GM19397 (cell line): ENCODE measurements at regions not wholly inside any gene's neighbourhood (a gene's known extent, or its start where the extent isn't known, plus 50 kb on each side); places are given as distances from the start of the nearest gene placed in this dataset.

Experiments
- ATAC-seq: cut with Tn5 transposase; IDR thresholded peaks from one replicate; pipeline ENCODE4 v1.9.1; 2021; ENCODE audit warnings: mild to moderate bottlenecking, moderate library complexity; ENCODE audit not compliant: unreplicated experiment

GRCh38 chr3:34174740-34175139, 376.3 kb downstream of the PDCD6IP start:
- no peak for ATAC-seq

DNA sequence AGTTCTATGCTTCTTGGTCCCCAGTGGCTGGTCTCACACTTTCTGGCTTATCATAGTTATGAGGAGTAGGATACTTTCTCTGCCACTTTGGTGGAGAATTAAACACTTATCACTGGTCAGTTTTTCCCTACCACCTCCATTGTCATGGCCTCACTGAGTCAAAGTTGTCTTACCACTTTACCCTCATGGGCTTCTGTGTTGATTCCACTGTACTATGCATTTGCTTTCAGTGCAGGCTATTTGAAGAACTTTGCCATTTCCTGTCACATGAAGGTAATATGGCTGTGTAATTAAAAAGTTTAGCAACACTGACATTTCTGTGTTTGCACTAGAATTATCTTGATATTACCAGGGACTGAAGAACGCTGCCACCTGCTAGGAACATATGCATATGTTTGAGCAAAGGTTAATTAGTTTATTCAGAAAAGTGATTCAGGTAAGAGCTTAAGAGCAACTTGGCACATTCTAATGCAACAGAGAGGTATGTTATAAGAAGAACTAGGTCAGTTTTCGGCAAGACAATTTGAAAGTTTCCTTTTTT, 377.3 kb downstream of the PDCD6IP start:
- no peak for ATAC-seq

DNA sequence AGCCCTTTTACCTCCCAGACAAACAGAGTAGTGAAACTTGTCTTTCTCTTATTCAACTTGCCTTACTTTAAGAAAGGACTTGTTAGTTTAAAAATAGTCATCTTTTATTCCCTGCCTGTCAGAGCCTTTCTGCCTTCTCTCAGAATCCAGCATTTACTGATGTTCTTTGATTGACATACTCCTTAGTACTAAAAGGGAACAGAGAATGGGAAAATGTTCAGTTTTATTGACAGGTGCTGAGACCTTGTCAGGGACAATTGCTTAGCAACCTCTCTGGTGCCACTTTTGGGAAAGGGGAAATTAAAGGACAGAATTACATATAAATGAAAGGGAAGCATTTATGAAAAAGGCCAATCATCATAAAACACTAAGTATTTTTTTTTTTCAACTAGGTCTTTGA, 378.3 kb downstream of the PDCD6IP start:
- ATAC-seq: no peak

- ATAC-seq: no peak
Measured at GRCh38 chr3:34178415-34178814, 380.0 kb downstream of the PDCD6IP start.

- ATAC-seq: no peak
Measured at GRCh38 chr3:34179716-34180115, 381.3 kb downstream of the PDCD6IP start.

GRCh38 chr3:34180532-34180931, 382.1 kb downstream of the PDCD6IP start:
- ATAC-seq: no peak

GRCh38 chr3:34183114-34183513, 384.7 kb downstream of the PDCD6IP start:
- no peak for ATAC-seq

- ATAC-seq: no peak
Measured at GRCh38 chr3:34183611-34184340, 385.3 kb downstream of the PDCD6IP start.

- no peak for ATAC-seq
Measured at GRCh38 chr3:34185301-34185700, 386.9 kb downstream of the PDCD6IP start.

DNA sequence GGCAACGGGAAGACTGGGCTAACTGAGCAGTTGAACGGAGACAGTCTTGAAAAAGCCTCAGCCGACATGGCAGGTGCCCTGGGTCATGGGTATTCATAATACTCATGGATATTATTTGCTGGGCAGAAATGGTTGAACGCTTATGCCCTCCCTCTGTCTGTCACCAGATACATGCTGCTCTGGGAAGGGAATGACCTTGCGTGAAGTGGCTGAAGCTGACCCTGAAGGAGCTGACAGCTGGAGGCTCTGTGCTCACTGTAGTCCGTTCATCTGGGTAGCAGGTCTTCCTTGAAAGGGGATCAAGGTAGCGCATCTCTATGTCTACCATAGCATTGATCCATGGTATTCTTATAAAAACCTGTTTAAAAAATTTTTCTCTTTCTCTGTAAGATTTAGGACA, 390.7 kb downstream of the PDCD6IP start:
- ATAC-seq: no peak

GRCh38 chr3:34196914-34197313, 398.5 kb downstream of the PDCD6IP start:
- ATAC-seq: no peak

DNA sequence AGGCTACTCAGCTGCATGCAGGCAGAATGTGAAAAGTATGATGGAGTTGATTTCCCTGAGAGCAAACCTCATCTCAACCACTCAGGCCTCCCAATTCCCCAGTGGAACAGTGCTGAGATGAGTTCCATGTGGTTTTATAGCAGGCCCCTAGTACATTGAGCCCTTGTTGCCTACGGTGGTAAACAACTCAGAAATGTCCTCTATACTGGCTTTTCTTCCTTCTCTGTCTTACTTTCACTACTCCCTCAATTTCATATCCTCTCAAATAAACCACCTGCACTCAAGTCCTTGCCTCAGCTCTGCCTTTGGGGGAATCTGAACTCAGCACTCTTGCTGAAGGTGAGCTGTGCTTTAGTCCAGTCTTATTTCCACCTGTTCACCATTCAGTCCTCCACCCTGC, 399.9 kb downstream of the PDCD6IP start:
- ATAC-seq: peak; percentile 49

DNA sequence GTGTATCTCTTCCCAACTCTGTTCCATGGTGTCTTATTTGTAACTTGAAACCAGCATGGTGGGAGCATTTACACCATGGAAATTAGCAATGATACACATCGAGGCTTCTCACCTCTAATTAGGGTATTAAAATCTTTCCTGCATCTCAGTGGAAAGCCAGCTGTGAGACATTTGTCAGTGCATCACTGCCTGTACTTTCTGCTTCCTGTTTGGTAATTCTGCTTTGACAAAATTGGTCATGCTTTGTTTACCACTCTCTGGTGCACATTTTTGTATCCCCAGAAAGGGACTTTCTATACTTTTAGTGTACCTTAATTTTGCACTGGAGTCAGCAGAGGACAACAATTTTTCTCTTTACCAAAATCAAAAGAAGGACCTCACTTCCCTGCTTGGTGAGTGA, 402.1 kb downstream of the PDCD6IP start:
- ATAC-seq: peak; percentile 75

- ATAC-seq: no peak
Measured at GRCh38 chr3:34202975-34203374, 404.5 kb downstream of the PDCD6IP start.

GRCh38 chr3:34203386-34203785, 405.0 kb downstream of the PDCD6IP start:
- no peak for ATAC-seq

DNA sequence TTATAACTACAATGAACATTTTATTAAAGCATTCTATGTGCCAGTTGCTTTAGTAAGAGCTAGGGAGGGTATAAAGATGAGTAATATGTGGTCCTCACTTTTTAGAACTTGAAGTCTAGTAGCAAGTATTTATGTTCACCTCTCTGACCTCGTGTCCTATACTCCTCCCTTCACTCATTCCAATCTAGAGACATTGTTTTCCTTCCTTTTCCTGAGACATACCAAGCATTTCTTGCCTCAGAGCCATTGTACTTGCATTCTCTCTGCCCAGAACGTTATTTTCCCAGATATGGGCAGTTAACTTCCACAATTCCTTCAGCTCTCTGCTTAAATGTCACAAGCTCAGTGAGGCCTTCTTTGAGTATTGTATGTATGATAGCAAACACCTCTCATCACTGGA, 408.6 kb downstream of the PDCD6IP start:
- ATAC-seq: no peak

- no peak for ATAC-seq
Measured at GRCh38 chr3:34207806-34208205, 409.4 kb downstream of the PDCD6IP start.

DNA sequence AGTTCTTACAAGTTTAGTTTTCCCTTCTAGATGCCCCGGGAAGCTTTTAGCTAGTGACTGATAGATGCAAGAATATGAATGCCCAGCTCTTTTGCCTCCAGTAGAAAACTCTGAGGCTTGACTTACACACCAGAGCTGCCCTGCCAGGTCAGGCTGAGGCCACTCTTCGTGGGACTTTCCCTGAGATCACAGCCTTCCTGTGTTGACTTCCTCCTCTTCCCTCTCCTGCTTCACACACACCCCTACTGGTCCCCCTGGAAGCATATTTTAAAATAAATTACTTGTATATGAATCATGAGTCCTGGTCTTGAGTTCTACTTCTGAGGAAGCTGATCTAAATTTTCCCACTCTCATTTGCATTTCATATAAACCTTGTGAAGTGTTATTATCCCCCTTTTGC, 413.7 kb downstream of the PDCD6IP start:
- no peak for ATAC-seq

GRCh38 chr3:34212656-34213055, 414.2 kb downstream of the PDCD6IP start:
- no peak for ATAC-seq

DNA sequence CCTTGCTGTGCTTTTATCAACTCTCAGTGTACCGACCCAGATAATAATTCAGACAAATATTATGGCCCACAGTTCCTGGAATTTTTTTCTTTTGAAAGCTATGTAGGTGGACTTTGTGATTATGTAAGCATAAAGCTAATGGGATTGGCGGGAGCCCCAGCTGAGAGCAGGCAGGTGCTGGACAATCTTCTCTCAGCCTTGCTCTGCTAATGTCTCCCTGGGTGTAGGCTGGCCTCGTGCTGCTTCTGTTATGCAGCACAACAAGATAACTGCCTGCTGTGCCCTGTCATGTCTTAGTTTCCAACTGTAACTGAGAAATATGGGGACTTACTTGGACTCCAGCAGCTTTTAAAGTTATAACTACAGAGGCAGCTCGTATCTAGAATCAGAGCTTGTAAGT, 415.0 kb downstream of the PDCD6IP start:
- ATAC-seq: no peak

GRCh38 chr3:34216711-34217335, 418.4 kb downstream of the PDCD6IP start:
- ATAC-seq: no peak

- no peak for ATAC-seq
Measured at GRCh38 chr3:34218706-34219385, 420.4 kb downstream of the PDCD6IP start.
